Duodenal mucosa (tissue), 2 donors: ENCODE measurements at regions not wholly inside any gene's neighbourhood (a gene's known extent, or its start where the extent isn't known, plus 50 kb on each side); places are given as distances from the start of the nearest gene placed in this dataset.

Experiments
- H3K27ac ChIP-seq: one replicate; pipeline ENCODE4 v1.7.0; 2013; ENCODE audit warnings: low read depth, low read length
- H3K27me3 ChIP-seq, 2 donors: one replicate each; pipeline ENCODE4 v1.7.0; 2013; ENCODE audit warnings: low read length in 2 of 2, control low read depth in 1 of 2; ENCODE audit not compliant: insufficient read depth in 2 of 2, control insufficient read depth in 1 of 2
- H3K36me3 ChIP-seq, 2 donors: one replicate each; pipeline ENCODE4 v1.7.0; 2013; ENCODE audit warnings: low read length in 2 of 2, control low read depth in 1 of 2; ENCODE audit not compliant: insufficient read depth in 2 of 2, control insufficient read depth in 1 of 2
- H3K4me1 ChIP-seq, 2 donors: one replicate each; pipeline ENCODE4 v1.7.0; 2013; ENCODE audit warnings: low read length in 2 of 2, control low read depth in 1 of 2; ENCODE audit not compliant: insufficient read depth in 2 of 2, control insufficient read depth in 1 of 2
- H3K4me3 ChIP-seq, 2 donors: one replicate each; pipeline ENCODE4 v1.7.0; 2013; ENCODE audit warnings: low read length in 2 of 2, low read depth in 1 of 2
- H3K9ac ChIP-seq, 2 donors: one replicate each; pipeline ENCODE4 v1.7.0; 2013; ENCODE audit warnings: low read length in 2 of 2, low read depth in 1 of 2
- H3K9me3 ChIP-seq, 2 donors: one replicate each; pipeline ENCODE4 v1.7.0; 2013; ENCODE audit warnings: low read length in 2 of 2, control low read depth in 1 of 2; ENCODE audit not compliant: control insufficient read depth in 1 of 2

DNA sequence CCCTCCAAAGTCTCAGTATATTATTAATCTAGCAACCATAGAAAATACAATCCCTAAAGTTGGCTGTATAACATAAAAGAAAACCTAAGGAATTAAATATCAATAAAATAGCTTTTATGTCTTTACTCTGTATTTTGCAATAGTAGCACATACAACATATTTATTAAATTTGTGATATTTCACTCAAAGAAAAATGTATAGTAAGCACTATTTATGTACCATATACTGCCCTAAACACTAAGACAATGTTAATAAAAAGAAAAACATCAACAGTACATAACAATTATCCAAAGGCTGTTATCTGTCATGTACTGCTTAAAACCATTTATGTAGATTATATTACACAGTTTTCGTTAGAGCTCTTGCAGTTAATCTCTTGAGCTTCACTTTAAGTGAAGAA is 834.5 kb upstream of the INTU start:
- no peaks in the 10 kb centered on the region for H3K36me3 ChIP-seq
- H3K4me1 ChIP-seq = no peaks in the 10 kb centered on the region
- no peak overlapping the region for H3K4me3 ChIP-seq
- H3K9ac ChIP-seq = no peak overlapping the region
- no peaks in the 10 kb centered on the region for H3K9me3 ChIP-seq
- H3K27ac ChIP-seq = no peak overlapping the region
- H3K27me3 ChIP-seq = no peaks in the 10 kb centered on the region

DNA sequence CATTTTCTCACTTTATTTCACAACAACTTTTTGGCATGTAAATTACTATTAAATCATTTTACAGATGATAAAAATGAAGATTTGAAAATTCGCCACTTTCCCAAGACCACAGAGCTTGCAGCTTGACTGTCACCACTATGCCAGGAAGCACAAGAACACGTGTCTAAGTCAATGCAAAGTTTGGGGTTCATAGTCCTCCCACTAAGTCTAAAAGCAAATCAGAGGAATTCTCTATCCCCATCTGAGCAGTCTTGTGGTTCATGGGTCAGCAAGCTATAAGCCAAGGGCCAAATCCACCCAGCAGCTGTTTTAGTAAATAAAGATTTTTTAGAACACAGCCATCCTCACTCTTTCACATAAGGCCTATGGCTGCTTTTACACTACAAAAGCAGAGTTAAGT is 833.3 kb upstream of the INTU start:
- H3K27me3 ChIP-seq = no peaks in the 10 kb centered on the region
- no peak overlapping the region for H3K9ac ChIP-seq
- no peaks in the 10 kb centered on the region for H3K36me3 ChIP-seq
- H3K4me3 ChIP-seq = no peak overlapping the region
- no peak overlapping the region for H3K27ac ChIP-seq
- no peaks in the 10 kb centered on the region for H3K9me3 ChIP-seq
- H3K4me1 ChIP-seq = no peaks in the 10 kb centered on the region

DNA sequence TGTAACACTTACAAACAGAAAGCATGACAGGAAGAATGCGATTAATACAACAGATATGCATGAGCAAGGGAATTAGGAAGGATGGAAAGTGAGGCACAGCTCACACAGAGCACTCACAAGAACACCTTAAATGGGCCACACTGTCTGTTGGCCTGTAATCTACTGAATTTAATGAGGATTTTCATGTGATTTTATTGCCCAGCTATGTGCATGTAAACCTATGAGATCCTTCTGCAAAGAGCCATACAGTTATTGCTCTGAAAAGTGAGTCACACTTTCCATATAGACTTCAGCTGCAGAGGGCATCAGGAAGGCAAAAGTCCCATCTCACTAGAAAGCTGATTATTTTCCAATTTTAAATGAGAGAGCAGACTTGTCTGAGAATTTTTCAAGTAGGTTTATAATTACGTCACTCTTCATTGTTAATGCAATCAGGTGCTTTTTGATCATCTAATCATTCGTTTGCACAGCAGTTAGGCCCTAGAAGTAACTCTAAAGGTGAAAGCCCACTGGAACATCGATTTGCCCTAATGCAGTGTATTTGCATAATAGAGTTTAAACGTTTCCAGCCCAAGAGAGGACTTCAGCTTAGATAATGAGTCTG is 832.7 kb upstream of the INTU start:
- no peaks in the 10 kb centered on the region for H3K9me3 ChIP-seq
- H3K4me3 ChIP-seq = no peak overlapping the region
- H3K36me3 ChIP-seq = no peaks in the 10 kb centered on the region
- no peak overlapping the region for H3K9ac ChIP-seq
- no peaks in the 10 kb centered on the region for H3K4me1 ChIP-seq
- no peaks in the 10 kb centered on the region for H3K27me3 ChIP-seq
- no peak overlapping the region for H3K27ac ChIP-seq

DNA sequence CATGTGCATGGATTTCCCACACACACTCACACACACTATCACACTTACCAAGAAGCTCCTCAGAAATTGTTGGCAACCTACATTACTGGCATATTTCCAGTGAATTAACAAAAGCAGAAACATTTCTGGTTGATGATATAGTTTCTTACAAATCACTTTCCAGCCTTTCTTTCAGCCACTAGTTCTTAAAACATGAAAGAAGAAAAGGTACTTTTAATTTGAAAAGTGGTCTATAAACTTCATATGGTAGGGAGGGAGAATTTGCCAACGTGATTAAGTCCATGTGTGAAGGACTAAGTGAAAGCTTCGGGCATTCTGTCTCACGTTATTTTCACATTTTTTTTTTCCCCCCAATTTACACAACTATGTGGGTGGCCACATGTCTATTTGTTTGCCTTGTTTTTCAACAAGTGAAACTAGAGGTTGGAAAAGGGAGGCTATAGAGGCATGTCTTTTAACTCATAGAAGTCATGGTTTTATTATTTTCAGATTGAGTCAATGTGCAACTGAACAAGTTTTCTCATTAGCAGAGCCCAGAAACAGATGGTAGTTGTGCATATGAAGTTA is 832.1 kb upstream of the INTU start:
- Histone ChIP-seq H3K9me3 (no peaks in the 10 kb centered on the region), H3K27me3 (no peaks in the 10 kb centered on the region), H3K36me3 (no peaks in the 10 kb centered on the region), H3K27ac (no peak overlapping the region), H3K4me3 (no peak overlapping the region), H3K9ac (no peak overlapping the region), H3K4me1 (no peaks in the 10 kb centered on the region)

DNA sequence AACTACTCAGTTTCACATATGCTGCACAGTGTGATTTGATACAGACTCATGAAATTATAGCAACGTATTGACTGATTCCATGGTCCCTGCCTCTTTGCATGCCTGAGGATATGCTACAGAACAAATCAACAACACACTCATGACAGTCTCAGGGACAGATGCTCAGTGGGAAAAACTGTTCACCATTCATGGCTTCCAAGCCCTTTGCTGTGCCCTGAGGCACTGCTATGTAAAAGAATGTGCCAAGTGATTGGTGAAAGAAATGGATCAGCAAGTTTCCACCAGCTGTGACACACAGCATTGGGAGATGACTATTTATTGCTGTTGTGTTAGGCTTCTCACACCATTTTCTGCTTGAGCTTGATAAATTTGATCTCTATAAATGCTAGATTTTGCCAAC is 825.6 kb upstream of the INTU start:
- Histone ChIP-seq H3K36me3 (no peaks in the 10 kb centered on the region), H3K27me3 (no peaks in the 10 kb centered on the region), H3K27ac (no peak overlapping the region), H3K4me1 (no peaks in the 10 kb centered on the region), H3K9me3 (peaks cover 0 to 4% of the 10 kb centered on the region in 2 donors), H3K4me3 (no peak overlapping the region), H3K9ac (no peak overlapping the region)

DNA sequence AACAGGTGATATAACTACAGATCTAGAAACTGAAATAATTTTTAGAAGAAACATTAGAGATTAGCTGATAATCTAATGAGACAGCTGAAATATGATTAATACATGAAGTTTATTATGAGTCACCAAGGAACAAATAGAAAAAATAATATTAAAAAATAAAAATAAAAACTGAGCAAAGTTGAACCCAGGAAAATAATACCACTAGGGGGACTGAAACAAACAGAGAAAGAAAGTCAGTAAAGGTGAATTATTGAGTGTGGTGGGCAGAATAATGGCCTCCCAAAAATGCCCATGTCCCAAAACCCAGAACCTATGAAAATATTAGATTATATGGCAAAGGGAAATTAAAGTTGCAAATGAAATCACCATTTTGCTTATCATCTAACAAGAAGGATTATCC is 820.7 kb upstream of the INTU start:
- H3K27ac ChIP-seq = no peak overlapping the region
- no peak overlapping the region for H3K4me3 ChIP-seq
- H3K9me3 ChIP-seq = peaks cover 0 to 6% of the 10 kb centered on the region in 2 donors
- H3K27me3 ChIP-seq = no peaks in the 10 kb centered on the region
- H3K36me3 ChIP-seq = no peaks in the 10 kb centered on the region
- H3K9ac ChIP-seq = no peak overlapping the region
- no peaks in the 10 kb centered on the region for H3K4me1 ChIP-seq

DNA sequence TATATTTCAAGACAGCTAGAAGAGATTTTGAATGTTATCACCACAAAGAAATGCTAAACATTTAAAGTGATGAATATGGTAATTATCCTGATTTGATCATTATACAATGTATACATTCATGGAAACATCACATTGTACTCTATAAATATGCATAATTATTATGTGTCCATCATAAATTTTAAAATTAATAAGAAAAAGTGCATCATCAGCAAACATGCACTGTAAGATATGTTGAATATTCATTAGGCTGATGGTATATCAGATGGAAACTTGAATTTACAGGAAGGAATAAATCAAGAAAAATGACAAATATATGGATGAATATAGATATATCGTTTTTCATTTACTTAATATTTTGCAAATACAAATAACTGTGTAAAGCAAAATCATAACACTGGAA is 812.1 kb upstream of the INTU start:
- H3K27ac ChIP-seq = no peak overlapping the region
- no peaks in the 10 kb centered on the region for H3K27me3 ChIP-seq
- no peak overlapping the region for H3K9ac ChIP-seq
- no peaks in the 10 kb centered on the region for H3K9me3 ChIP-seq
- no peaks in the 10 kb centered on the region for H3K4me1 ChIP-seq
- H3K36me3 ChIP-seq = no peaks in the 10 kb centered on the region
- H3K4me3 ChIP-seq = no peak overlapping the region

DNA sequence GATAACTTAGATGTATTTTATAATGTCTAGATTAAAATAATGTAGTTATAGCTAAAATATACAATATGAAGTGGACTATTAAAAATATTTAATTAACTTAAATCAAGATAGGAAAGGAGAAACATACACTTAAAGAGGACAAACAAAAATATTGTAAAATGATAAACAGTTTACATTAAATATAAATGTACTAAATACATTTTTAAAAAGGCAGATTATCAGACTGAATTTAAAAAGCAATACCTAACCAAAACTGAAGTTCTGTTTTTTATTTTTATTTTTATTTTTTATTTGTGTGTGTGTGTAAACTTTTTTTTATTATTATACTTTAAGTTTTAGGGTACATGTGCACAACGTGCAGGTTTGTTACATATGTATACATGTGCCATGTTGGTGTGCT is 811.6 kb upstream of the INTU start:
- Histone ChIP-seq H3K4me1 (no peaks in the 10 kb centered on the region), H3K9ac (no peak overlapping the region), H3K36me3 (no peaks in the 10 kb centered on the region), H3K4me3 (no peak overlapping the region), H3K27me3 (no peaks in the 10 kb centered on the region), H3K9me3 (no peaks in the 10 kb centered on the region), H3K27ac (no peak overlapping the region)

DNA sequence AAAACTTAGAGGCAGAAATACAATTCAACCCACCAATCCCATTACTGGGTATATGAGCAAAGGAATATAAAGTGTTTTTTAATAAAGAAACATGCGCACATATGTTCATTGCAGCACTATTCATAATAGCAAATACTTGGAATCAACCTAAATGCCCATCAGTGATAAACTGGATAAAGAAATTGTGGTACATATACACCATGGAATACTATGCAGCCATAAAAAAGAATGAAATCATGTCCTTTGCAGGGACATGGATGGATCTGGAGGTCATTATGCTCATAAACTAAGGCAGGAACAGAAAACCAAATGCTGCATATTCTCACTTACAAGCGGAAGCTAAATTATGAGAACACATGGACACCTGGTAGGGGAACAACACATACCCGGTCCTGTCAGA is 807.7 kb upstream of the INTU start:
- Histone ChIP-seq H3K4me3 (no peak overlapping the region), H3K27me3 (no peaks in the 10 kb centered on the region), H3K27ac (no peak overlapping the region), H3K9me3 (peaks cover 7 to 8% of the 10 kb centered on the region in 2 donors), H3K36me3 (no peaks in the 10 kb centered on the region), H3K4me1 (no peaks in the 10 kb centered on the region), H3K9ac (no peak overlapping the region)

DNA sequence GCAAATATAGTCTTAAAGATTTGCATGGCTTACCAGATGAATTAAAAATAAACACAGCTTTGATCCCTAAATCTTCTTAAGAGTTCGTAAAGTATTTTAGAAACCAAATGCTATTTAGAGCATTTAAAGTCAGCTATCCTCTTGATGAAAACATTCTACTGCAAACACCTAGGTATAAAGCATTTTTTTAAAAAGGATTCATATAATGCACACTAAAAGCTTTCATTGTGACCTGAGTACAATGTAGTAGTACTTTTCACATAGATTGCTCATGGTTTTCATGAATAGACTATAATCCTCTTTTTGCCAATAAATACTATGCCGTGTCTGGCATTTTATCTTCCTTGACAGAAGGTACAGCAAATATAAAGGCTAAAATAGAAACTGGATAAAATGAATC is 805.1 kb upstream of the INTU start:
- Histone ChIP-seq H3K27ac (no peak overlapping the region), H3K9ac (no peak overlapping the region), H3K36me3 (no peaks in the 10 kb centered on the region), H3K4me3 (no peak overlapping the region), H3K27me3 (no peaks in the 10 kb centered on the region), H3K9me3 (peaks cover 19% of the 10 kb centered on the region in 2 donors), H3K4me1 (no peaks in the 10 kb centered on the region)

DNA sequence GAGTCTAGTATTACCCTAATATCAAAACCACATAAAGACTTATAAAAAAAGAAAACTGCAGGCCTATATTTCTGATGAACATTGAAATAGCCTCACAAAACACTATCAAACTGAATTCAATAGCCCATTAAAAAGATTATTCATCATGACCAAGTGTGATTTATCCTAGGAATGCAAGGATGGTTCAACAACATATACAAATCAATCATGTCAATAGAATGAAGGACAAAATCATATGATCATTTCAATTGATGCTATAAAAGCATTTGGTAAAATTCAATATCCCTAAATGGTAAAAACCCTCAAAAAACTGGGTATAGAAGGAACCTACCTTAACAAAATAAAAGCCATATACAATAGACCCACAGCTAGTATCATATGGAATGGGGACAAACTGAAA is 797.9 kb upstream of the INTU start:
- Histone ChIP-seq H3K27ac (no peak overlapping the region), H3K27me3 (no peaks in the 10 kb centered on the region), H3K4me3 (no peak overlapping the region), H3K36me3 (no peaks in the 10 kb centered on the region), H3K4me1 (no peaks in the 10 kb centered on the region), H3K9me3 (peaks cover 15 to 25% of the 10 kb centered on the region in 2 donors), H3K9ac (no peak overlapping the region)
